BE2C (cell line): ENCODE measurements at regions not wholly inside any gene's neighbourhood (a gene's known extent, or its start where the extent isn't known, plus 50 kb on each side); places are given as distances from the start of the nearest gene placed in this dataset.

Source experiments
- DNase-seq: peaks from one replicate; pipeline ENCODE4 v3.0.0-alpha.2; 2020
- H3K27me3 ChIP-seq: fragments of 250-450 bp; sonication (Bioruptor Pico); 2 replicates; pipeline ENCODE4 v1.5.1; 2020; ENCODE audit warnings: mild to moderate bottlenecking
- H3K36me3 ChIP-seq: fragments of 250-450 bp; sonication (Bioruptor Pico); 2 replicates; pipeline ENCODE4 v1.5.1; 2020; ENCODE audit warnings: mild to moderate bottlenecking
- H3K4me1 ChIP-seq: fragments of 250-450 bp; sonication (Bioruptor Pico); 2 replicates; pipeline ENCODE4 v1.5.1; 2020
- H3K4me3 ChIP-seq: 2 replicates; pipeline ENCODE4 v1.5.1; 2011; ENCODE audit warnings: low read depth, low read length
- H3K9me3 ChIP-seq: fragments of 250-450 bp; sonication (Bioruptor Pico); 2 replicates; pipeline ENCODE4 v1.5.1; 2020
- TF ChIP-seq, protein P1 (sequence below): IDR thresholded peaks from 2 replicates; pipeline ENCODE4 v1.5.1; 2012; ENCODE audit warnings: mild to moderate bottlenecking, low read depth, low read length

DNA sequence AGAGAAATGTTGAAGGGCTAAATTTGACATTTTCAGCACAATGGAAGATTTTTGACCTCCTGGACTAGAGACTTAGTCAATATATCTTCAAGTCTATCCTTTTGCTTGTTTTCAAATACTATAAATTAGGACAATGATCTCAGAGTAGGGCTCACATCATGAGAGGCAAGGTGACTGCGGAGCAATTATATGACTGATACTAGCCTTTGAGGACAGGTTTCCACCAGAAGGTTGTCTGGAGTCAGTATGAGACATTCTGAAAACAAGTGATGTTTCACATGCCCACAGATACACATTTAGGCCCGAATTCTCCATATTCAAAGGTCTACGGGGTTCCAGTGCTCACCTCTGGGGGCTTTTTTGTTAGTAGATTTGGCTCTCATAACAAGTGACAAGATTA, 142.3 kb upstream of the SAMSN1 start:
- Histone ChIP-seq H3K36me3 (no peaks in the 10 kb centered on the region), H3K4me3 (no peak overlapping the region), H3K4me1 (no peaks in the 10 kb centered on the region), H3K9me3 (no peaks in the 10 kb centered on the region), H3K27me3 (no peaks in the 10 kb centered on the region)
- no peak for DNase-seq
- TF ChIP-seq, protein P1, sequence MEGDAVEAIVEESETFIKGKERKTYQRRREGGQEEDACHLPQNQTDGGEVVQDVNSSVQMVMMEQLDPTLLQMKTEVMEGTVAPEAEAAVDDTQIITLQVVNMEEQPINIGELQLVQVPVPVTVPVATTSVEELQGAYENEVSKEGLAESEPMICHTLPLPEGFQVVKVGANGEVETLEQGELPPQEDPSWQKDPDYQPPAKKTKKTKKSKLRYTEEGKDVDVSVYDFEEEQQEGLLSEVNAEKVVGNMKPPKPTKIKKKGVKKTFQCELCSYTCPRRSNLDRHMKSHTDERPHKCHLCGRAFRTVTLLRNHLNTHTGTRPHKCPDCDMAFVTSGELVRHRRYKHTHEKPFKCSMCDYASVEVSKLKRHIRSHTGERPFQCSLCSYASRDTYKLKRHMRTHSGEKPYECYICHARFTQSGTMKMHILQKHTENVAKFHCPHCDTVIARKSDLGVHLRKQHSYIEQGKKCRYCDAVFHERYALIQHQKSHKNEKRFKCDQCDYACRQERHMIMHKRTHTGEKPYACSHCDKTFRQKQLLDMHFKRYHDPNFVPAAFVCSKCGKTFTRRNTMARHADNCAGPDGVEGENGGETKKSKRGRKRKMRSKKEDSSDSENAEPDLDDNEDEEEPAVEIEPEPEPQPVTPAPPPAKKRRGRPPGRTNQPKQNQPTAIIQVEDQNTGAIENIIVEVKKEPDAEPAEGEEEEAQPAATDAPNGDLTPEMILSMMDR = no peak

- TF ChIP-seq, protein P1 = no peak
- DNase-seq = no peak
- H3K27me3 ChIP-seq = no peaks in the 10 kb centered on the region
- no peaks in the 10 kb centered on the region for H3K4me1 ChIP-seq
- H3K9me3 ChIP-seq = no peaks in the 10 kb centered on the region
- no peak overlapping the region for H3K4me3 ChIP-seq
- no peaks in the 10 kb centered on the region for H3K36me3 ChIP-seq
Observed at GRCh38 chr21:14687268-14687625, 141.1 kb upstream of the SAMSN1 start.

DNA sequence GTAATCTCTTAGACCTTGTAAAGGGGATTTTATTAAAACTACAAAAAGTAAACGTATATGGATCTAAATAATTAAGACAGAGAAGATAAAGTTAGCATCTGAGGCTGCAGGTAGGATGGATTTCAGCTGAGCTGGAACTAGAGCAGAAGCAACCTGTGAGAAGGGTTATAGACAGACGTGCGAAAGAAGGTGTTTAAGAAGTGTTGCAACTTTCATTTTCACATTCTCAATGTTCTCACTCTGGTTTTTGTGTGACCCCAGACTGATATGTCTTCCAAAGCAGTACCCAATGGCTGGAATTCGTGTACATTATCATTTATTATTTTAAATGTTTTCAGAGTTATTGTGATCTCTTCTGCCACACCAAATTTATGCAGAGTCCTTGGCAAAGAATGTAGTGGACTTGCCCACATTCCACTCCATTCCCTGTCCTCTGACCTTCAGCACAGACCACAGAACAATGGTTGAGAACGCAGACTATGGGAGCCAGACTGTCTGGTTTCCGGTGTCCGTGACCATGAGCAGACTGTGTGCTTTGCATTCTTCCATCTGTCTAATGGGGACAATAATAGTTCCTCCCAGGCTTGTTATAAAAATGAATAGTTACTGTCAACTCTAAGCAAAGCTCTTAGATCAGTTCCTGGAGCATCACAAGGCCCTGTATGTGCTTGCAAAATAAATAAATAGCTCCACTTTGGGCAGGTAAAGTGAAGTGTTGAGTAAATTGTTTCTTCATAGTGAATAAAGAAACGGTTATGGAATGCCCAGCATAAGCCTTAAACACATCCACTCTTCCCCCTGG, 140.6 kb upstream of the SAMSN1 start:
- Histone ChIP-seq H3K9me3 (no peaks in the 10 kb centered on the region), H3K4me3 (no peak overlapping the region), H3K4me1 (no peaks in the 10 kb centered on the region), H3K27me3 (no peaks in the 10 kb centered on the region), H3K36me3 (no peaks in the 10 kb centered on the region)
- no peak for DNase-seq
- TF ChIP-seq, protein P1 = no peak

GRCh38 chr21:14685568-14685967, 139.5 kb upstream of the SAMSN1 start:
- H3K4me3 ChIP-seq = no peak overlapping the region
- TF ChIP-seq, protein P1 = no peak
- H3K9me3 ChIP-seq = no peaks in the 10 kb centered on the region
- no peak for DNase-seq
- no peaks in the 10 kb centered on the region for H3K36me3 ChIP-seq
- H3K27me3 ChIP-seq = no peaks in the 10 kb centered on the region
- no peaks in the 10 kb centered on the region for H3K4me1 ChIP-seq

DNA sequence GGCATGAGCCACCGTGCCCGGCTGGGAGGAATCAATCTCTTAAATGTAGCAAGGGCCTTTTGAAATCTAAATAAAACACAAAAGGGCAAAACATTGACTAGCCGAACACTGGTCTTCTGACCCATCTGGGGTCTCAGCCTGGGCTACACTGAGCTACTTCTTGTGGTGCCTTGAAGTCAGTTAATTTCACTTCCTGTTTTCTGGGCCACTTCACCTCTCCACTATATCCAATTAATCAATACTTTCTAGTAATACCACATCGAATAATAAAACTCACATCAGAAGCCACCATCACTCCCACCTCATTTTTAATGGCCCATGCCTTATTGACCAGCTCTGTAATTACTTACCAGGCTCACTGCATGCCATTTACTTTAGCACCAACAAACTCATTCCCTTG, 138.0 kb upstream of the SAMSN1 start:
- Histone ChIP-seq H3K4me1 (no peaks in the 10 kb centered on the region), H3K27me3 (no peaks in the 10 kb centered on the region), H3K9me3 (no peaks in the 10 kb centered on the region), H3K36me3 (no peaks in the 10 kb centered on the region), H3K4me3 (no peak overlapping the region)
- no peak for DNase-seq
- TF ChIP-seq, protein P1 = no peak

DNA sequence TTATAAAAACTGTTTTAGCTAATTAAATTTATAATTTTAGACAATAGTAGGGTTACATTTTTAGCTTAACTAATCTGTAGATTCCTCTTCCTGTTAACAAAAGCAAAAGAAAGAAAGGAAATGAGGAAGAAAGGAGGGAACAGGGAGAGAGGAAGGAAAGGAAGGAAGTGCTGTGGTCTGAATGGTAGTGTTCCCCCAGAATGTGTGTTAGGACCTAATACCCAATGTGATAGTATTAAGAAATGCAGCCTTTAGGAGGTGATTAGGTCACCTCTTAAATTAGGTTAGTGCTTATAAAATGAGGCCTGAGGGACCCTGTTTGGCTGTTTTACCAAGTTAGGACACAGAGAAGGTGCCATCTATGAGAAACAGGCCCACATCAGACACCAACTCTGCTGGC, 136.9 kb upstream of the SAMSN1 start:
- no peaks in the 10 kb centered on the region for H3K36me3 ChIP-seq
- no peak for DNase-seq
- H3K4me1 ChIP-seq = no peaks in the 10 kb centered on the region
- no peak overlapping the region for H3K4me3 ChIP-seq
- TF ChIP-seq, protein P1 = no peak
- no peaks in the 10 kb centered on the region for H3K27me3 ChIP-seq
- no peaks in the 10 kb centered on the region for H3K9me3 ChIP-seq
